ENCODE measurements at regions not wholly inside any gene's neighbourhood (a gene's known extent, or its start where the extent isn't known, plus 50 kb on each side); places are given as distances from the start of the nearest gene placed in this dataset.
"Not testable (repeated sequence)": the region's sequence is repeated elsewhere in the genome, so short reads cannot be mapped to it uniquely, and the experiment has no call there.

- TF ChIP-seq CTCF (IDR thresholded peaks at IDR 0.05; ENCODE audit: insufficient read depth, low read depth, low read length): no peak
- no peak for DNase-seq (ENCODE audit: low read depth)
- no peak overlapping the region for H3K4me3 ChIP-seq (ENCODE audit: low read depth, low read length)
- no peaks in the 10 kb centered on the region for H3K36me3 ChIP-seq (ENCODE audit: control insufficient read depth, insufficient read depth, low read length)
- POLR2A ChIA-PET: no interaction called here
- CTCF ChIA-PET: no interaction called here
- no peaks in the 10 kb centered on the region for H3K27me3 ChIP-seq (ENCODE audit: control insufficient read depth, insufficient read depth, low read length)
Observed at GRCh38 chr7:136424058-136424457, 444.4 kb upstream of the CHRM2 start.

DNA sequence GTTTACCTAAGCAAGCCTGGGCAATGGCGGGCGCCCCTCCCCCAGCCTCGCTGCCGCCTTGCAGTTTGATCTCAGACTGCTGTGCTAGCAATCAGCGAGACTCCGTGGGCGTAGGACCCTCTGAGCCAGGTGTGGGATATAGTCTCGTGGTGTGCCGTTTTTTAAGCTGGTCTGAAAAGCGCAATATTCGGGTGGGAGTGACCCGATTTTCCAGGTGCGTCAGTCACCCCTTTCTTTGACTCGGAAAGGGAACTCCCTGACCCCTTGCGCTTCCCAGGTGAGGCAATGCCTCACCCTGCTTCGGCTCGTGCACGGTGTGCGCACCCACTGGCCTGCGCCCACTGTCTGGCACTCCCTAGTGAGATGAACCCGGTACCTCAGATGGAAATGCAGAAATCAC is 442.6 kb upstream of the MTPN start:
- H3K27me3 ChIP-seq (ENCODE audit: control insufficient read depth, insufficient read depth, low read length); DNase-seq (ENCODE audit: low read depth); H3K36me3 ChIP-seq (ENCODE audit: control insufficient read depth, insufficient read depth, low read length); POLR2A ChIA-PET; H3K4me3 ChIP-seq (ENCODE audit: low read depth, low read length): not testable (repeated sequence)
- CTCF ChIA-PET: interaction anchor here (1.6 kb wide), 1 partner anchor 13 kb away, joined by 4 read pairs; no protein-coding TSS in a partner anchor

DNA sequence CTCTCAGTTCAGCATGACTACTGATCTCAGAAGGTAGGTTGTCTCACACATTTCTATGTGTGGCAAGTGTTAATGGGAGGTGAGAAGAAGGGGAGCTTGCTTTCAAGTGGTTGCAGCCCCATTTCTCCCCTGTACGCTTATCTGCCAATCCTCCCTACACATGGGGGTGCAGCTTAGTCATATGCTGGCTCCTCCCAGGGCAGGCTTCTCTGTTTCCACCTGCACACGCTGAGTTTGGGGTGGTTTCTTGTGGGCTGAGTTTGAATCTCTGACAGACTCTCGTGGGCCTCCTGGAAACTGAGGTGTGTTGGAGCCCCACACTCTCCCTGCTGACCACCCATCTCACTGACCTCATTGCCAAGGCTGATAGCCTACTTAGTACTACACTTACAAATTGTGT is 435.8 kb upstream of the MTPN start:
- no peaks in the 10 kb centered on the region for H3K36me3 ChIP-seq (ENCODE audit: control insufficient read depth, insufficient read depth, low read length)
- no peak for TF ChIP-seq CTCF (IDR thresholded peaks at IDR 0.05; ENCODE audit: insufficient read depth, low read depth, low read length)
- ChIA-PET CTCF (no interaction called here), POLR2A (no interaction called here)
- H3K4me3 ChIP-seq (ENCODE audit: low read depth, low read length): no peak overlapping the region
- DNase-seq (ENCODE audit: low read depth): no peak
- H3K27me3 ChIP-seq (ENCODE audit: control insufficient read depth, insufficient read depth, low read length): no peaks in the 10 kb centered on the region

DNA sequence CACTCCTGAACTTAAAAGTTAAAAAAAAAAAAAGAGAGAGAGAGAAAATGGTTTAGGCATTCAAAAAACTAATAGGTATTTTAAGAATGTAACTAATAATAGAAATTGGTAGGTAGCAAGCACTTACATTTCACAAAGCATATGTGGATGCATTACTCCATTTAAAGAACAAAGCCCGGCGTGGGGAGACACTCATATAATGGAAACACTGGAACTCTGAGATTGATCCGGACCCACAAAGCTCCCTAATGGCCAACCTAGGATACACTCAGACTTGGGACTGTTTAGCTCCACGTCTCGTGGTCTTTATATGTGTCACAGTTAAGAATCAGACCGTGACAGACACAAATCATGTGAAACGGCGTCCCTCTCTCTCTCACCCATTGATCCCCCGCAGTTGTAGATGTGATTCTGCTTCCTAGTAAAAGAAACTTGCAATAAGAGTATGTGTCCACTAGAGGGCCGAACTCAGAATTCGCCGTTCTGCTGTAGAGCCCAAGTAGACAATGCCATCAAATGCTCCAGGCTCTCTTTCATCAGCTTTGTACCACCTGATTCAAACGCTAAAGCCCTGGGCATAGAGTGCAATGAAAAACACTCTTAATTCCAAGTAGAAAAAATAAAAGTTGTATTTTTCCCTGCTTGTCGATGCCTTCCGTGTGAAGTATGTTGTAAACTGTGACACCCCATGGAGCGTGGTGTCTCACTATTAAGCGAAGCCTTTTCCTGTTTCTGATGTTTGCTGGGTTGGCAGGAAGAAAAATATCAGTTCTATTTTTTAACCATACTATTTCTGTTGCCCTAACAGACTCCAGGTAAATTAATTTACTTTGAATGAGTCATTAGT is 429.0 kb upstream of the MTPN start:
- ChIA-PET CTCF (interaction anchor here (0.6 to 2.5 kb wide), 16 partner anchors 12 to 1188 kb away, joined by 3 to 11 read pairs (median 4); no protein-coding TSS in a partner anchor), POLR2A (no interaction called here)
- TF ChIP-seq CTCF (IDR thresholded peaks at IDR 0.05; ENCODE audit: insufficient read depth, low read depth, low read length): peak; percentile 80
- peak; percentile 1 for DNase-seq (ENCODE audit: low read depth)
- Histone ChIP-seq H3K27me3 (ENCODE audit: control insufficient read depth, insufficient read depth, low read length) (no peaks in the 10 kb centered on the region), H3K36me3 (ENCODE audit: control insufficient read depth, insufficient read depth, low read length) (no peaks in the 10 kb centered on the region), H3K4me3 (ENCODE audit: low read depth, low read length) (no peak overlapping the region)

DNA sequence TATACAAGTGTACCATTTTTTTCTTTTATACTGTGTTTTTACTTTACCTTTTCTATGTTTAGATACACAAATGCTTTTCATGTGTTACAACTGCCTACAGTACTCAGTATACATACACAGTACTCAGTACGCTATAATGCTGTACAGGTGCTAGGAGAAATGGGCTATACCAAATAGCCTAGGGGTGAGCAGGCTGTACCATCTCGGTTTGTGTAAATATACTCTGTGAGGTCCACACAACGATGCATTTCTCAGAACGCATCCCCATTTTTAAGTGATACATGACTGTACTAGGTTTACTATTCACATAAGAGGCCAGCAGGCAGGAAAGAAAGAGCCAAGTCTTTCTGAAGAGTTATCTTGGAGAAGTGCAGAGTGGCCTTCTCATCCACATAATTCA is 426.4 kb upstream of the MTPN start:
- DNase-seq (ENCODE audit: low read depth): no peak
- H3K36me3 ChIP-seq (ENCODE audit: control insufficient read depth, insufficient read depth, low read length): no peaks in the 10 kb centered on the region
- CTCF ChIA-PET: interaction anchor here (0.6 kb wide), 1 partner anchor 1191 kb away, joined by 3 read pairs; no protein-coding TSS in a partner anchor
- no peak overlapping the region for H3K4me3 ChIP-seq (ENCODE audit: low read depth, low read length)
- POLR2A ChIA-PET: no interaction called here
- no peaks in the 10 kb centered on the region for H3K27me3 ChIP-seq (ENCODE audit: control insufficient read depth, insufficient read depth, low read length)
- no peak for TF ChIP-seq CTCF (IDR thresholded peaks at IDR 0.05; ENCODE audit: insufficient read depth, low read depth, low read length)

- ChIA-PET CTCF (no interaction called here), POLR2A (no interaction called here)
- TF ChIP-seq CTCF (IDR thresholded peaks at IDR 0.05; ENCODE audit: insufficient read depth, low read depth, low read length): no peak
- no peak for DNase-seq (ENCODE audit: low read depth)
- no peak overlapping the region for H3K4me3 ChIP-seq (ENCODE audit: low read depth, low read length)
- no peaks in the 10 kb centered on the region for H3K36me3 ChIP-seq (ENCODE audit: control insufficient read depth, insufficient read depth, low read length)
- H3K27me3 ChIP-seq (ENCODE audit: control insufficient read depth, insufficient read depth, low read length): no peaks in the 10 kb centered on the region
Observed at GRCh38 chr7:136400877-136401276, 423.7 kb upstream of the MTPN start.

Measured in BJ (cell line).